Mesothelial cell of epicardium (in vitro differentiated cells): ENCODE measurements at regions not wholly inside any gene's neighbourhood (a gene's known extent, or its start where the extent isn't known, plus 50 kb on each side); places are given as distances from the start of the nearest gene placed in this dataset.

ENCODE experiments used
- DNase-seq, 2 experiments: peaks; one replicate each; pipeline ENCODE4 v3.0.0; 2021; ENCODE audit warnings: low spot score in 2 of 2; ENCODE audit not compliant: unreplicated experiment in 2 of 2
- H3K27ac Mint-ChIP-seq: 2 replicates; pipeline ENCODE4 v1.8.0; 2021; ENCODE audit warnings: mixed read lengths
- H3K27me3 Mint-ChIP-seq: 2 replicates; pipeline ENCODE4 v1.8.0; 2021; ENCODE audit warnings: low read depth, mixed read lengths
- H3K36me3 Mint-ChIP-seq: 2 replicates; pipeline ENCODE4 v1.8.0; 2021; ENCODE audit warnings: mixed read lengths
- H3K4me1 Mint-ChIP-seq: 2 replicates; pipeline ENCODE4 v1.8.0; 2021; ENCODE audit warnings: mixed read lengths
- H3K4me3 Mint-ChIP-seq: 2 replicates; pipeline ENCODE4 v1.8.0; 2021; ENCODE audit warnings: mild to moderate bottlenecking, moderate library complexity, mixed read lengths
- H3K9me3 Mint-ChIP-seq: 2 replicates; pipeline ENCODE4 v1.8.0; 2021; ENCODE audit warnings: mixed read lengths
- TF ChIP-seq, protein P1 (sequence below): fragments of 200-600 bp; sonication (generic); IDR thresholded peaks from one replicate; pipeline ENCODE4 v1.5.0; 2021; ENCODE audit warnings: antibody characterized with exemption; ENCODE audit not compliant: unreplicated experiment

DNA sequence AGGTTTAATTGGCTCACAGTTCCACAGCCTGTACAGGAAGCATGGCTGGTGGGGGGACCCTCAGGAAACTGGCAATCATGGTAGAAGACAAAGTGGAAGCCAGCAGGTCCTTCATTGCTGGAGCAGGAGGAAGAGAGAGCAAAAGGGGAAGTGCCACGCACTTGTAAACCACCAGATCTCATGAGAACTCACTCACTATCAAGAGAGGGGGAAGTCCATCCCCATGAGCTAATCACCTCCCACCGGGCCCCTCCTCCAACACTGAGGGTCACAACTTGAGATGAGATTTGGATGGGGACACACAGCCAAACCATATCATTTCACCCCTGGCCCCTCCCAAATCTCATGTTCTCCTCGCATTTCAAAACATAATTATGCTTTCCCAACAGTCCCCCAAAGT is 171.9 kb upstream of the CACNA2D1 start:
- Mint-ChIP-seq H3K4me3 (no peak overlapping the region), H3K27ac (no peak overlapping the region), H3K36me3 (no peaks in the 10 kb centered on the region), H3K27me3 (no peaks in the 10 kb centered on the region), H3K9me3 (no peaks in the 10 kb centered on the region), H3K4me1 (peaks cover 7% of the 10 kb centered on the region)
- DNase-seq = no peak
- TF ChIP-seq, protein P1, sequence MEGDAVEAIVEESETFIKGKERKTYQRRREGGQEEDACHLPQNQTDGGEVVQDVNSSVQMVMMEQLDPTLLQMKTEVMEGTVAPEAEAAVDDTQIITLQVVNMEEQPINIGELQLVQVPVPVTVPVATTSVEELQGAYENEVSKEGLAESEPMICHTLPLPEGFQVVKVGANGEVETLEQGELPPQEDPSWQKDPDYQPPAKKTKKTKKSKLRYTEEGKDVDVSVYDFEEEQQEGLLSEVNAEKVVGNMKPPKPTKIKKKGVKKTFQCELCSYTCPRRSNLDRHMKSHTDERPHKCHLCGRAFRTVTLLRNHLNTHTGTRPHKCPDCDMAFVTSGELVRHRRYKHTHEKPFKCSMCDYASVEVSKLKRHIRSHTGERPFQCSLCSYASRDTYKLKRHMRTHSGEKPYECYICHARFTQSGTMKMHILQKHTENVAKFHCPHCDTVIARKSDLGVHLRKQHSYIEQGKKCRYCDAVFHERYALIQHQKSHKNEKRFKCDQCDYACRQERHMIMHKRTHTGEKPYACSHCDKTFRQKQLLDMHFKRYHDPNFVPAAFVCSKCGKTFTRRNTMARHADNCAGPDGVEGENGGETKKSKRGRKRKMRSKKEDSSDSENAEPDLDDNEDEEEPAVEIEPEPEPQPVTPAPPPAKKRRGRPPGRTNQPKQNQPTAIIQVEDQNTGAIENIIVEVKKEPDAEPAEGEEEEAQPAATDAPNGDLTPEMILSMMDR = no peak

DNA sequence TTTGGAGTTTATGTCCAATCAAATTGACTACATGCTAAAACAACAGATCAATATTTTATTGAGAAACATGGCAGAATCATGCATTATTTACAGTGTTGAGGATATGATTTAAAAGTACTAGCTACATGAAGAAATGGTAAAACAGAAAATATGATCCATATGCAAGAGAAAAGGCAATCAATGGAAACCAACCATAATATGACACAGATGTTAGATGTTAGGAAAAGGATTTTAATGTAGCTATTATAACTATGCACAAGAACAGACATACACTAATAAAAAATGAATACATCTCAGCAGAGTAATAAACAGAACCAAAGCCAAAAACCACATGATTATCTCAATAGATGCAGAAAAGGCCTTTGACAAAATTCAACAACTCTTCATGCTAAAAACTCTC is 166.2 kb upstream of the CACNA2D1 start:
- Mint-ChIP-seq H3K4me1 (peaks cover 2% of the 10 kb centered on the region), H3K9me3 (no peaks in the 10 kb centered on the region), H3K27ac (no peak overlapping the region), H3K4me3 (no peak overlapping the region), H3K36me3 (no peaks in the 10 kb centered on the region), H3K27me3 (no peaks in the 10 kb centered on the region)
- TF ChIP-seq, protein P1 = no peak
- DNase-seq = no peak

DNA sequence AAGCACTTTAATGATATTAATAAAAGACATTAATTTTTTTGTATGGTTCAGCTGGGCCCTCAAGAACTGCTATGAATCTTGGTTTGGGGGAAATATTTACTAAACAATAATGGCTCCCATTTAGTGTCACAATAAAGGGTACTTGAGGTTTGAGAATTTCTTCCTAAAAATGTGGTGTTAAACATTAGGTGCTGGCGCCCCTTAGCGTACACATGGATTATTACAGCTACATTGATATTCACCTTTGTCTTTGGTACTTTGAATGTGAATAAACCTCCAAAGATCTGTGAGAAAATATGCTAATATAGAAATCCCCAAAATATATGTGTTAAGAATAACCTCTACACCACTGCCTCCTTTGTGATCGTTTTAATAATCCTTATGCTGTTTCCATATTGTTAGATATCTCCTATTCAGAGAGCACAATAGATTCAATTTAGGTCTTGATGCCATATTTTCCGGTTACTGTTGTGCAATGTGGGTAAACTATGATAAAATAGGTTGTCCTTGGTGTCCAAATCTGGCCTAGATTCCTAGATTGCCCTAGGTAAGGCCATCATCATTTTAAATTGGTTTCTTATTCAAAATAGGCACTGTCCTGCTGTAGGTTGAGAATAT is 161.8 kb upstream of the CACNA2D1 start:
- Mint-ChIP-seq H3K4me1 (peaks cover 3% of the 10 kb centered on the region), H3K9me3 (no peaks in the 10 kb centered on the region), H3K4me3 (no peak overlapping the region), H3K27me3 (no peaks in the 10 kb centered on the region), H3K36me3 (no peaks in the 10 kb centered on the region), H3K27ac (no peak overlapping the region)
- TF ChIP-seq, protein P1 = peak; percentile 86
- no peak for DNase-seq

DNA sequence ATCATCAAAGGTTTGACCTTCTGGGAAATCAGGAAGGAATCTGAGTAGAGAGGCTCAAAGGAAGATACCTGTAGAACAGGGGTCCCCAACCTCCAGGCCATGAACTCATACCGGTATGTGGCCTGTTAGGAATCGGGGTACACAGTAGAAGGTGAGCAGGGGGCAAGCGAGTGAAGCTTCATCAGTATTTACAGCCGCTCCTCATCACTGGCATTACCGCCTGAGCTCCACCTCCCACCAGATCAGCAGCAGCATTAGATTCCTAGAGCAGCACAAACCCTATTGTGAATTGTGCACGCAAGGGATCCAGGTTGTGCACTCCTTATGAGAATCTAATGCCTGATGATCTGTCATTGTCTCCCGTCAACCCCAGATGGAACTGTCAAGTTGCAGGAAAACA is 158.5 kb upstream of the CACNA2D1 start:
- no peaks in the 10 kb centered on the region for H3K36me3 Mint-ChIP-seq
- H3K9me3 Mint-ChIP-seq = no peaks in the 10 kb centered on the region
- H3K4me1 Mint-ChIP-seq = peaks cover 4% of the 10 kb centered on the region
- TF ChIP-seq, protein P1 = no peak
- no peak overlapping the region for H3K27ac Mint-ChIP-seq
- H3K27me3 Mint-ChIP-seq = peaks cover 3% of the 10 kb centered on the region
- DNase-seq = no peak
- no peak overlapping the region for H3K4me3 Mint-ChIP-seq

DNA sequence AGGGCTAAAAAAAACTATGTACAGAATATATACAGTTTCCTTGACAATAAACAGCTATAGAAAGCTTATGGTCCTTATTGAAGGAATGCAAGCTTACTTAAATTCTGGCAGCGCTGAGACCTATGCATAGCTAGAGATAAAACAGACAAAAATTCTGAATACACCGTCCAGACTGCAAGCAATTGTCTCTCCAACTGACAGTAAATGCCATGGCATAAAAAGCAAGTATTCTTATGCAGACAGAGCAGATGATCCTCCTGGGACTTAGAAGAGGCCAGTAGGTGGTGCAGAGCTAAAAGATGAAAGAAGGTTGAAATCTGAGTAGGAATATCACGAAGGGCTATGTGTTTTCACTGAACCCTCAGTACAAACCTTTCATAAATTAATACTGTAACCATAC is 157.0 kb upstream of the CACNA2D1 start:
- no peaks in the 10 kb centered on the region for H3K36me3 Mint-ChIP-seq
- H3K4me1 Mint-ChIP-seq = peaks cover 7% of the 10 kb centered on the region
- TF ChIP-seq, protein P1 = no peak
- no peaks in the 10 kb centered on the region for H3K9me3 Mint-ChIP-seq
- DNase-seq = no peak
- H3K27me3 Mint-ChIP-seq = peaks cover 3% of the 10 kb centered on the region
- H3K4me3 Mint-ChIP-seq = no peak overlapping the region
- no peak overlapping the region for H3K27ac Mint-ChIP-seq

DNA sequence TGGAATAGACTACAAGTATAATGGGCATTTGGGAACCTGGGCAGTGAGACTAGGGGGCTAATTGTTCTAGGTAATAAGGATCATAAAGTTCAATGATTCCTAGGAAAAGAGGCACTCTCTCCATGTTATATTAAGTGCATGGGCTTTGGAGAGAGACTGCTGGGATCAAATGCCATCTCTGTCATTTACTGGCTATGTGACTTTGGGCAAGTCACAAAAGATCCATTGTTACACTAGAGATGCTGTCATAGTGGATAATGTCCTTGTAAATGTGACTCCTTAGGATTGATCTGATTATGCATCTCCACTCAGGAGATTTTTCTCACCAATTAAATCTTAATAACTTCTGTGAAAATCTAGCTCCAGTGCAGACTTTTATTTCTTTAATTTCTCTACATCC is 156.3 kb upstream of the CACNA2D1 start:
- no peak for DNase-seq
- no peaks in the 10 kb centered on the region for H3K36me3 Mint-ChIP-seq
- peaks cover 3% of the 10 kb centered on the region for H3K27me3 Mint-ChIP-seq
- H3K4me1 Mint-ChIP-seq = peaks cover 11% of the 10 kb centered on the region
- TF ChIP-seq, protein P1 = no peak
- H3K4me3 Mint-ChIP-seq = no peak overlapping the region
- no peaks in the 10 kb centered on the region for H3K9me3 Mint-ChIP-seq
- no peak overlapping the region for H3K27ac Mint-ChIP-seq
